ENCODE measurements at regions not wholly inside any gene's neighbourhood (a gene's known extent, or its start where the extent isn't known, plus 50 kb on each side); places are given as distances from the start of the nearest gene placed in this dataset.

GRCh38 chr2:113370030-113370429, 67.5 kb upstream of the ZNG1B start:
- TF ChIP-seq ZNF354C (tag by site-specific recombination; IDR thresholded peaks at IDR 0.05; ENCODE audit: borderline replicate concordance, low read depth) (no peak), ZNF274 (IDR thresholded peaks at IDR 0.05; ENCODE audit: low read length) (no peak), ZNF274 (tag by site-specific recombination; IDR thresholded peaks at IDR 0.05; ENCODE audit: borderline replicate concordance) (no peak), KLF10 (tag by site-specific recombination; IDR thresholded peaks at IDR 0.05) (no peak), ZBTB21 (tag by site-specific recombination; IDR thresholded peaks at IDR 0.05) (no peak), ZNF23 (tag by site-specific recombination; IDR thresholded peaks at IDR 0.05; ENCODE audit: borderline replicate concordance) (no peak), CTCF (tag by site-specific recombination; IDR thresholded peaks at IDR 0.05) (no peak), ZNF785 (tag by site-specific recombination; IDR thresholded peaks at IDR 0.05) (no peak), BCL11A (tag by site-specific recombination; IDR thresholded peaks at IDR 0.05; ENCODE audit: low read depth) (no peak), ZNF335 (tag by site-specific recombination; conservative IDR thresholded peaks at IDR 0.05) (no peak), ZNF221 (tag by site-specific recombination; IDR thresholded peaks at IDR 0.05; ENCODE audit: borderline replicate concordance) (no peak)

All from HEK293 (cell line).